GM23338 (cell line): ENCODE measurements at regions not wholly inside any gene's neighbourhood (a gene's known extent, or its start where the extent isn't known, plus 50 kb on each side); places are given as distances from the start of the nearest gene placed in this dataset.

Source experiments
- ATAC-seq: fragments of 200-7000 bp; cut with Tn5 transposase; 3 replicates; pipeline ENCODE4 v1.9.1; 2020
- DNase-seq: peaks from one replicate; pipeline ENCODE4 v3.0.0-alpha.2; 2015; ENCODE audit warnings: low spot score
- H2AFZ ChIP-seq: fragments of 200-600 bp; sonication (generic); 2 replicates; pipeline ENCODE4 v1.8.0; 2016; ENCODE audit warnings: antibody characterized with exemption, mild to moderate bottlenecking, moderate library complexity
- H3F3A ChIP-seq: fragments of 200-600 bp; sonication (generic); replicated peaks from 2 replicates; pipeline ENCODE4 v1.8.0; 2017; ENCODE audit warnings: antibody characterized with exemption, mixed run types, low read depth
- H3K27ac ChIP-seq: fragments of 200-600 bp; sonication (generic); 2 replicates; pipeline ENCODE4 v1.6.1; 2016; ENCODE audit warnings: low read depth
- H3K27me3 ChIP-seq: fragments of 200-600 bp; sonication (generic); 2 replicates; pipeline ENCODE4 v1.8.0; 2016; ENCODE audit warnings: mild to moderate bottlenecking, mixed run types, moderate library complexity; ENCODE audit not compliant: insufficient read depth
- H3K36me3 ChIP-seq: fragments of 200-600 bp; sonication (generic); 2 replicates; pipeline ENCODE4 v1.8.0; 2016; ENCODE audit warnings: mild to moderate bottlenecking; ENCODE audit not compliant: insufficient read depth
- H3K4me1 ChIP-seq: fragments of 200-600 bp; sonication (generic); 2 replicates; pipeline ENCODE4 v1.8.0; 2016; ENCODE audit warnings: mild to moderate bottlenecking, moderate library complexity; ENCODE audit not compliant: insufficient read depth
- H3K4me2 ChIP-seq: fragments of 200-600 bp; sonication (generic); 2 replicates; pipeline ENCODE4 v1.7.1; 2017; ENCODE audit warnings: mixed run types
- H3K4me3 ChIP-seq: fragments of 200-600 bp; sonication (generic); 2 replicates; pipeline ENCODE4 v1.6.1; 2016; ENCODE audit warnings: mixed run types
- H3K79me2 ChIP-seq: fragments of 200-600 bp; sonication (generic); replicated peaks from 2 replicates; pipeline ENCODE4 v1.8.0; 2017; ENCODE audit warnings: mild to moderate bottlenecking; ENCODE audit not compliant: insufficient read depth
- H3K9me2 ChIP-seq: fragments of 200-600 bp; sonication (generic); 2 replicates; pipeline ENCODE4 v1.8.0; 2017; ENCODE audit not compliant: insufficient read depth
- H4K20me1 ChIP-seq: fragments of 200-600 bp; sonication (generic); replicated peaks from 2 replicates; pipeline ENCODE4 v1.8.0; 2017; ENCODE audit warnings: mild to moderate bottlenecking; ENCODE audit not compliant: insufficient read depth
- H3K27ac Mint-ChIP-seq: 2 replicates; pipeline ENCODE4 v1.8.0; 2020; ENCODE audit warnings: inconsistent platforms, mild to moderate bottlenecking, moderate library complexity, mixed read lengths
- H3K27me3 Mint-ChIP-seq: 3 replicates; pipeline ENCODE4 v1.8.0; 2022; ENCODE audit warnings: low read depth, mild to moderate bottlenecking, moderate library complexity, mixed read lengths, inconsistent platforms; ENCODE audit not compliant: insufficient read depth, poor library complexity
- H3K36me3 Mint-ChIP-seq: 3 replicates; pipeline ENCODE4 v1.8.0; 2021; ENCODE audit warnings: low read depth, mild to moderate bottlenecking, inconsistent platforms, moderate library complexity, mixed read lengths
- H3K4me1 Mint-ChIP-seq: 3 replicates; pipeline ENCODE4 v1.8.0; 2020; ENCODE audit warnings: mild to moderate bottlenecking, inconsistent platforms, mixed read lengths
- H3K4me3 Mint-ChIP-seq: 3 replicates; pipeline ENCODE4 v1.8.0; 2021; ENCODE audit warnings: moderate library complexity, mild to moderate bottlenecking, inconsistent platforms, mixed read lengths
- H3K9me3 Mint-ChIP-seq: 3 replicates; pipeline ENCODE4 v1.8.0; 2020; ENCODE audit warnings: moderate library complexity, mild to moderate bottlenecking, inconsistent platforms, mixed read lengths
- CREB1 ChIP-seq: fragments of 250-450 bp; sonication (Bioruptor Pico); IDR thresholded peaks from 2 replicates; pipeline ENCODE4 v1.5.0; 2020; ENCODE audit warnings: low read depth, mild to moderate bottlenecking, moderate library complexity
- CTCF ChIP-seq, 2 experiments: fragments of 200-600 bp in 1 of 2; sonication (generic) in 1 of 2; conservative IDR thresholded peaks; 2 replicates each; pipeline versions ENCODE4 v1.5.1 to v1.6.1; 2016 to 2017; ENCODE audit warnings: antibody characterized with exemption in 2 of 2, low read depth in 2 of 2, mild to moderate bottlenecking in 2 of 2, moderate library complexity in 1 of 2
- EZH2 ChIP-seq: fragments of 200-600 bp; sonication (generic); IDR thresholded peaks from one replicate; pipeline ENCODE4 v1.8.0; 2017; ENCODE audit warnings: antibody characterized with exemption, mild to moderate bottlenecking, low read depth; ENCODE audit not compliant: unreplicated experiment
- EZH2phosphoT487 ChIP-seq: fragments of 200-600 bp; sonication (generic); IDR thresholded peaks from one replicate; pipeline ENCODE4 v1.8.1; 2018; ENCODE audit warnings: antibody characterized with exemption; ENCODE audit not compliant: unreplicated experiment
- JUNB ChIP-seq: IDR thresholded peaks from one replicate; pipeline ENCODE4 v1.6.1; 2016; ENCODE audit warnings: antibody characterized with exemption; ENCODE audit not compliant: unreplicated experiment
- NANOG ChIP-seq: IDR thresholded peaks from 2 replicates; pipeline ENCODE4 v1.6.1; 2016; ENCODE audit warnings: antibody characterized with exemption, borderline replicate concordance
- POLR2AphosphoS5 ChIP-seq: IDR thresholded peaks from 2 replicates; pipeline ENCODE4 v1.6.1; 2016; ENCODE audit warnings: antibody characterized with exemption, low read depth
- STAT1 ChIP-seq: IDR thresholded peaks from one replicate; pipeline ENCODE4 v1.6.1; 2016; ENCODE audit warnings: antibody characterized with exemption; ENCODE audit not compliant: unreplicated experiment
- ZNF114 ChIP-seq: fragments of 250-450 bp; sonication (Bioruptor Pico); IDR thresholded peaks from 2 replicates; pipeline ENCODE4 v1.5.0; 2020; ENCODE audit warnings: mild to moderate bottlenecking, moderate library complexity
- ZNF331 ChIP-seq: fragments of 250-450 bp; sonication (Bioruptor Pico); IDR thresholded peaks from 2 replicates; pipeline ENCODE4 v1.5.0; 2020; ENCODE audit warnings: low read depth, mild to moderate bottlenecking, moderate library complexity
- TF ChIP-seq, protein P1 (sequence below): IDR thresholded peaks from 2 replicates; pipeline ENCODE4 v1.6.1; 2016; ENCODE audit warnings: antibody characterized with exemption
- TF ChIP-seq, protein P2 (sequence below): IDR thresholded peaks from one replicate; pipeline ENCODE4 v1.6.1; 2018; ENCODE audit warnings: antibody characterized with exemption; ENCODE audit not compliant: unreplicated experiment

DNA sequence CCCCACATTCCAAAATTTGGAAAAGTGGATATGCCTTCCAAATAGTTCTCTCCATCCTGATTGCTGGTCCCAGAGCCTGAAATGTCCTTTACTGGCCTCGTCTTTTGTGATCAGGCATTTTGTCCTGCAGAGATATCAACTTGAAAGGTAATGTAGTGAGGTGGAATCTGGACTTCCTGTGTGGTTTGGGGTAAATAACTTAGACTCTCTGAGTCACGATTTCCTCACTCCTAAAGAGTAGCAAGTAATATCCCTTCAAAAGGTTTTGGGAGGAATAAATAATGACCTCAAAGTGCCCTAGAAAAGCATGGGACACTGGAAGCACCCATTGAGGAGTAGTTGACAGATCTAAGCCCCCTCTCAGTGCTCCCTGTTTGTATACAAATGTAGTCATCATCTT, 426.6 kb downstream of the OMA1 start:
- Histone ChIP-seq H3K27ac (no peak overlapping the region), H3K9me2 (no peaks in the 10 kb centered on the region; the same call in 1 of the 2 replicates), H3K79me2 (no peaks in the 10 kb centered on the region), H4K20me1 (no peaks in the 10 kb centered on the region), H3K27me3 (no peaks in the 10 kb centered on the region), H3K36me3 (0 out of 2 replicates have a peak, but pooled peaks cover 3% of the 10 kb centered on the region), H3K4me2 (no peak overlapping the region), H3K4me1 (no peaks in the 10 kb centered on the region), H3K4me3 (no peak overlapping the region), H2AFZ (no peak overlapping the region), H3F3A (no peaks in the 10 kb centered on the region)
- H3K27me3 Mint-ChIP-seq, result no peaks in the 10 kb centered on the region
- peaks cover 21% of the 10 kb centered on the region for H3K9me3 Mint-ChIP-seq
- no peak overlapping the region for H3K4me3 Mint-ChIP-seq
- H3K27ac Mint-ChIP-seq, result no peak overlapping the region
- DNase-seq (no peak), ATAC-seq (no peak)
- peaks cover 8% of the 10 kb centered on the region; the same call in 2 of the 3 replicates for H3K36me3 Mint-ChIP-seq
- TF ChIP-seq ZNF331 (CRISPR knock-in tag) (no peak), CREB1 (no peak), STAT1 (no peak), EZH2phosphoT487 (no peak), JUNB (no peak), ZNF114 (CRISPR knock-in tag) (no peak), CTCF (conservative IDR thresholded peaks at IDR 0.05; ENCODE audit: low read depth in 2 of 2) (no peak), NANOG (no peak), POLR2AphosphoS5 (no peak), EZH2 (no peak)
- TF ChIP-seq, protein P1, sequence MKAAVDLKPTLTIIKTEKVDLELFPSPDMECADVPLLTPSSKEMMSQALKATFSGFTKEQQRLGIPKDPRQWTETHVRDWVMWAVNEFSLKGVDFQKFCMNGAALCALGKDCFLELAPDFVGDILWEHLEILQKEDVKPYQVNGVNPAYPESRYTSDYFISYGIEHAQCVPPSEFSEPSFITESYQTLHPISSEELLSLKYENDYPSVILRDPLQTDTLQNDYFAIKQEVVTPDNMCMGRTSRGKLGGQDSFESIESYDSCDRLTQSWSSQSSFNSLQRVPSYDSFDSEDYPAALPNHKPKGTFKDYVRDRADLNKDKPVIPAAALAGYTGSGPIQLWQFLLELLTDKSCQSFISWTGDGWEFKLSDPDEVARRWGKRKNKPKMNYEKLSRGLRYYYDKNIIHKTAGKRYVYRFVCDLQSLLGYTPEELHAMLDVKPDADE, result no peak
- TF ChIP-seq, protein P2, sequence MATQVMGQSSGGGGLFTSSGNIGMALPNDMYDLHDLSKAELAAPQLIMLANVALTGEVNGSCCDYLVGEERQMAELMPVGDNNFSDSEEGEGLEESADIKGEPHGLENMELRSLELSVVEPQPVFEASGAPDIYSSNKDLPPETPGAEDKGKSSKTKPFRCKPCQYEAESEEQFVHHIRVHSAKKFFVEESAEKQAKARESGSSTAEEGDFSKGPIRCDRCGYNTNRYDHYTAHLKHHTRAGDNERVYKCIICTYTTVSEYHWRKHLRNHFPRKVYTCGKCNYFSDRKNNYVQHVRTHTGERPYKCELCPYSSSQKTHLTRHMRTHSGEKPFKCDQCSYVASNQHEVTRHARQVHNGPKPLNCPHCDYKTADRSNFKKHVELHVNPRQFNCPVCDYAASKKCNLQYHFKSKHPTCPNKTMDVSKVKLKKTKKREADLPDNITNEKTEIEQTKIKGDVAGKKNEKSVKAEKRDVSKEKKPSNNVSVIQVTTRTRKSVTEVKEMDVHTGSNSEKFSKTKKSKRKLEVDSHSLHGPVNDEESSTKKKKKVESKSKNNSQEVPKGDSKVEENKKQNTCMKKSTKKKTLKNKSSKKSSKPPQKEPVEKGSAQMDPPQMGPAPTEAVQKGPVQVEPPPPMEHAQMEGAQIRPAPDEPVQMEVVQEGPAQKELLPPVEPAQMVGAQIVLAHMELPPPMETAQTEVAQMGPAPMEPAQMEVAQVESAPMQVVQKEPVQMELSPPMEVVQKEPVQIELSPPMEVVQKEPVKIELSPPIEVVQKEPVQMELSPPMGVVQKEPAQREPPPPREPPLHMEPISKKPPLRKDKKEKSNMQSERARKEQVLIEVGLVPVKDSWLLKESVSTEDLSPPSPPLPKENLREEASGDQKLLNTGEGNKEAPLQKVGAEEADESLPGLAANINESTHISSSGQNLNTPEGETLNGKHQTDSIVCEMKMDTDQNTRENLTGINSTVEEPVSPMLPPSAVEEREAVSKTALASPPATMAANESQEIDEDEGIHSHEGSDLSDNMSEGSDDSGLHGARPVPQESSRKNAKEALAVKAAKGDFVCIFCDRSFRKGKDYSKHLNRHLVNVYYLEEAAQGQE, result no peak
- no peaks in the 10 kb centered on the region for H3K4me1 Mint-ChIP-seq
